A549 (cell line): ENCODE measurements at regions not wholly inside any gene's neighbourhood (a gene's known extent, or its start where the extent isn't known, plus 50 kb on each side); places are given as distances from the start of the nearest gene placed in this dataset.

Experiments used
- ATAC-seq, 2 experiments: fragments of 200-7000 bp in 1 of 2; fragments of >200 bp in 1 of 2; cut with Nextera tagmentation in 1 of 2; cut with Tn5 transposase in 1 of 2; 3 replicates each; pipeline versions ENCODE4 v1.8.0 to v1.9.1; 2018 to 2020; ENCODE audit warnings: mild to moderate bottlenecking in 1 of 2, moderate library complexity in 1 of 2
- CTCF ChIA-PET: fragments of 300-600 bp; sonication (Branson Sonifier 250); formaldehyde crosslinking; extraction: SDS; loops from one replicate; lab custom pipeline; 2021; ENCODE audit warnings: antibody characterized with exemption, inconsistent platforms; lab: Yijun Ruan, JAX
- POLR2A ChIA-PET: fragments of 350-600 bp; formaldehyde crosslinking; extraction: SDS; loops from one replicate; lab custom pipeline; 2021; ENCODE audit warnings: antibody characterized with exemption, inconsistent platforms; lab: Yijun Ruan, JAX
- DNase-seq, 2 experiments: peaks; one replicate each; pipeline versions ENCODE4 v3.0.0 to v3.0.0-alpha.2; 2011 to 2016; ENCODE audit warnings: low read depth in 1 of 2, low spot score in 1 of 2
- FAIRE-seq: peaks from 2 replicates; lab custom pipeline; 2011; peaks lifted over from hg19 to GRCh38; lab: Jason Lieb, UNC
- H3K27ac ChIP-seq, 2 experiments: fragments of >200 bp; sonication (Bioruptor Twin); formaldehyde crosslinking; 3 replicates each; pipeline ENCODE4 v1.5.1; 2016 to 2017
- H3K4me1 ChIP-seq: fragments of >200 bp; sonication (Bioruptor Twin); formaldehyde crosslinking; 3 replicates; pipeline ENCODE4 v1.6.1; 2016
- H3K4me2 ChIP-seq: fragments of >200 bp; sonication (Bioruptor Twin); formaldehyde crosslinking; 3 replicates; pipeline ENCODE4 v1.6.1; 2016
- H3K4me3 ChIP-seq: fragments of >200 bp; sonication (Bioruptor Twin); formaldehyde crosslinking; 3 replicates; pipeline ENCODE4 v1.5.1; 2016
- H3K9me3 ChIP-seq: fragments of >200 bp; sonication (Bioruptor Twin); formaldehyde crosslinking; 3 replicates; pipeline ENCODE4 v1.6.1; 2016
- CBX2 ChIP-seq: fragments of 200-600 bp; sonication (generic); IDR thresholded peaks from 2 replicates; pipeline ENCODE4 v1.6.1; 2016; ENCODE audit warnings: low read depth, mild to moderate bottlenecking, borderline replicate concordance
- CHD4 ChIP-seq: fragments of 200-600 bp; sonication (generic); IDR thresholded peaks from 2 replicates; pipeline ENCODE4 v1.6.1; 2016; ENCODE audit warnings: antibody characterized with exemption, mild to moderate bottlenecking, borderline replicate concordance
- EHMT2 ChIP-seq: fragments of 200-600 bp; sonication (generic); IDR thresholded peaks from 2 replicates; pipeline ENCODE4 v1.6.1; 2016; ENCODE audit warnings: antibody characterized with exemption, low read depth, mild to moderate bottlenecking, moderate library complexity
- ESRRA ChIP-seq: fragments of 150-350 bp; IDR thresholded peaks from 2 replicates; pipeline ENCODE4 v1.6.1; 2014; ENCODE audit warnings: mild to moderate bottlenecking, low read length, borderline replicate concordance
- GATA3 ChIP-seq: IDR thresholded peaks from 2 replicates; pipeline ENCODE4 v1.6.1; 2012; ENCODE audit warnings: borderline replicate concordance
- HOXA7 ChIP-seq: fragments of 250-450 bp; sonication (Bioruptor Pico); IDR thresholded peaks from 2 replicates; pipeline ENCODE4 v1.5.0; 2020; ENCODE audit warnings: mild to moderate bottlenecking, moderate library complexity
- JUN ChIP-seq, 2 experiments: fragments of >200 bp; sonication (Bioruptor Twin); formaldehyde crosslinking; IDR thresholded peaks; 2 replicates in 1 of 2; 3 replicates in 1 of 2; pipeline ENCODE4 v1.6.1; 2016 to 2017
- JUNB ChIP-seq: fragments of >200 bp; sonication (Bioruptor Twin); formaldehyde crosslinking; IDR thresholded peaks from 2 replicates; pipeline ENCODE4 v1.6.1; 2016
- KDM5A ChIP-seq: fragments of 200-600 bp; sonication (generic); IDR thresholded peaks from 2 replicates; pipeline ENCODE4 v1.6.1; 2016; ENCODE audit warnings: antibody characterized with exemption, mild to moderate bottlenecking
- MAX ChIP-seq: IDR thresholded peaks from 2 replicates; pipeline ENCODE4 v1.6.1; 2012
- NPAS2 ChIP-seq: fragments of 250-450 bp; sonication (Bioruptor Pico); IDR thresholded peaks from 2 replicates; pipeline ENCODE4 v1.8.0; 2022; ENCODE audit warnings: mild to moderate bottlenecking, moderate library complexity, borderline replicate concordance
- NR3C1 ChIP-seq: fragments of >200 bp; sonication (Bioruptor Twin); formaldehyde crosslinking; IDR thresholded peaks from 3 replicates; pipeline ENCODE4 v1.6.1; 2017
- RAD21 ChIP-seq, 2 experiments: fragments of >200 bp in 1 of 2; sonication (Bioruptor Twin) in 1 of 2; formaldehyde crosslinking in 1 of 2; IDR thresholded peaks in 1 of 2; conservative IDR thresholded peaks in 1 of 2; 2 replicates in 1 of 2; 3 replicates in 1 of 2; pipeline ENCODE4 v1.6.1; 2012 to 2018; ENCODE audit warnings: inconsistent platforms in 1 of 2
- RARB ChIP-seq: fragments of 250-450 bp; sonication (Bioruptor Pico); IDR thresholded peaks from 2 replicates; pipeline ENCODE4 v1.8.0; 2021; ENCODE audit warnings: mild to moderate bottlenecking, moderate library complexity
- RCOR1 ChIP-seq: fragments of 150-350 bp; IDR thresholded peaks from 2 replicates; pipeline ENCODE4 v1.6.1; 2014; ENCODE audit warnings: antibody characterized with exemption, low read length, low read depth
- RFX5 ChIP-seq: fragments of 450-650 bp; IDR thresholded peaks from 2 replicates; pipeline ENCODE4 v1.7.1; 2014; ENCODE audit warnings: antibody characterized with exemption, mild to moderate bottlenecking, moderate library complexity
- SMC3 ChIP-seq: fragments of >200 bp; sonication (Bioruptor Twin); formaldehyde crosslinking; IDR thresholded peaks from 3 replicates; pipeline ENCODE4 v1.6.1; 2018; ENCODE audit warnings: inconsistent platforms
- TFCP2L1 ChIP-seq: fragments of 250-450 bp; sonication (Bioruptor Pico); IDR thresholded peaks from 2 replicates; pipeline ENCODE4 v1.5.0; 2021; ENCODE audit warnings: mild to moderate bottlenecking
- USF2 ChIP-seq: fragments of 450-650 bp; IDR thresholded peaks from 2 replicates; pipeline ENCODE4 v1.6.1; 2014; ENCODE audit warnings: antibody characterized with exemption
- WGBS: methylation state at CpG from one replicate; pipeline ENCODE4 v1.1.6; 2017; ENCODE audit errors: missing lambda C conversion rate; 5-methylcytosine and 5-hydroxymethylcytosine counted together
- TF ChIP-seq, protein P1 (sequence below): fragments of 200-600 bp; sonication (generic); IDR thresholded peaks from 2 replicates; pipeline ENCODE4 v1.6.1; 2016; ENCODE audit warnings: antibody characterized with exemption, mild to moderate bottlenecking, moderate library complexity
- TF ChIP-seq, protein P2 (sequence below): fragments of >200 bp; sonication (Bioruptor Twin); formaldehyde crosslinking; IDR thresholded peaks from 3 replicates; pipeline ENCODE4 v1.5.1; 2016

DNA sequence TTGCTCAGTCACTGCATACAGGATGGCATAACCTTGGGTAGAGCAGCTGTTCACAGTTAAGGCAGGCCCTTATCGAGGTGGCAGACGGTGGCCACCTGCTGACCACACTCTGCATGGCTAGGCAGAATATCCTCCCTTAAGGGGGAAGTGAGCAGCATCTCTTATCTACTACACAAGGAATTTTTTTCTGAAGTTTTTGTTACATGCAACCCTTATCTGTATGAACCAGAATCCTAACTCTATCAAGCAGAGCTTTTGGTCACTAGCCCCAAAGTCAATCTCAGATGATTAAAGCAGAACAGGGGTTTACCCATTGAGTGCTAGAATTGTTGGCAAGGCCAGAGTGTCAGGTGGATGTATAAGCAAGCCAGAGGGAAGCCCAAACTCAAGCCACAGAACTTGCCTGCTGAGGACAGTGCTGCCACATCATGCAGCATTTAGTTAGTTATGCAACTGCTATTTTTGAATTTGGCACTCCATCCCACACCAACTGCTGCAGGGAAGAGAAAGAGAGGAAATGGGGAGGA lies 192.8 kb downstream of the TBX5 start:
- Histone ChIP-seq H3K9me3 (no peaks in the 10 kb centered on the region), H3K4me2 (no peak overlapping the region), H3K4me1 (no peaks in the 10 kb centered on the region), H3K4me3 (no peak overlapping the region), H3K27ac (no peak overlapping the region)
- ATAC-seq = peak; percentile 54 to 55; a peak in 2 of 6 replicates
- ChIA-PET POLR2A (no interaction called here), CTCF (interaction anchor here (1.5 kb wide), 2 partner anchors 11 to 14 kb away, joined by 3 read pairs; no protein-coding TSS in a partner anchor)
- FAIRE-seq = no peak
- TF ChIP-seq NPAS2 = no peak
- peak in 1 of 2 experiments; percentile 20; a peak in 1 of 5 replicates for TF ChIP-seq RAD21 (conservative IDR thresholded peaks at IDR 0.05 in 1 of 2, IDR thresholded peaks at IDR 0.05 in 1 of 2)
- no peak for TF ChIP-seq GATA3
- peak in 1 of 2 experiments; percentile 17 for DNase-seq
- 5% methylated on average over 2 of the region's 2 CpGs for WGBS

GRCh38 chr12:114209861-114210260 lies 196.1 kb downstream of the TBX5 start:
- ATAC-seq = no peak
- no peak for FAIRE-seq
- WGBS = 18% methylated on average over 3 of the region's 3 CpGs
- no peak overlapping the region for H3K27ac ChIP-seq
- no peaks in the 10 kb centered on the region for H3K4me1 ChIP-seq
- H3K4me3 ChIP-seq = no peak overlapping the region
- no peak overlapping the region for H3K4me2 ChIP-seq
- DNase-seq = no peak
- ChIA-PET POLR2A (no interaction called here), CTCF (interaction anchor here (1.1 kb wide), 1 partner anchor 10 kb away, joined by 3 read pairs; no protein-coding TSS in a partner anchor)
- H3K9me3 ChIP-seq = no peaks in the 10 kb centered on the region
- TF ChIP-seq RAD21 (conservative IDR thresholded peaks at IDR 0.05 in 1 of 2, IDR thresholded peaks at IDR 0.05 in 1 of 2) (no peak), KDM5A (no peak), TFCP2L1 (no peak), NR3C1 (no peak), RARB (CRISPR knock-in tag) (no peak), CBX2 (no peak), RCOR1 (no peak), USF2 (no peak), RFX5 (no peak)
- TF ChIP-seq, protein P1, sequence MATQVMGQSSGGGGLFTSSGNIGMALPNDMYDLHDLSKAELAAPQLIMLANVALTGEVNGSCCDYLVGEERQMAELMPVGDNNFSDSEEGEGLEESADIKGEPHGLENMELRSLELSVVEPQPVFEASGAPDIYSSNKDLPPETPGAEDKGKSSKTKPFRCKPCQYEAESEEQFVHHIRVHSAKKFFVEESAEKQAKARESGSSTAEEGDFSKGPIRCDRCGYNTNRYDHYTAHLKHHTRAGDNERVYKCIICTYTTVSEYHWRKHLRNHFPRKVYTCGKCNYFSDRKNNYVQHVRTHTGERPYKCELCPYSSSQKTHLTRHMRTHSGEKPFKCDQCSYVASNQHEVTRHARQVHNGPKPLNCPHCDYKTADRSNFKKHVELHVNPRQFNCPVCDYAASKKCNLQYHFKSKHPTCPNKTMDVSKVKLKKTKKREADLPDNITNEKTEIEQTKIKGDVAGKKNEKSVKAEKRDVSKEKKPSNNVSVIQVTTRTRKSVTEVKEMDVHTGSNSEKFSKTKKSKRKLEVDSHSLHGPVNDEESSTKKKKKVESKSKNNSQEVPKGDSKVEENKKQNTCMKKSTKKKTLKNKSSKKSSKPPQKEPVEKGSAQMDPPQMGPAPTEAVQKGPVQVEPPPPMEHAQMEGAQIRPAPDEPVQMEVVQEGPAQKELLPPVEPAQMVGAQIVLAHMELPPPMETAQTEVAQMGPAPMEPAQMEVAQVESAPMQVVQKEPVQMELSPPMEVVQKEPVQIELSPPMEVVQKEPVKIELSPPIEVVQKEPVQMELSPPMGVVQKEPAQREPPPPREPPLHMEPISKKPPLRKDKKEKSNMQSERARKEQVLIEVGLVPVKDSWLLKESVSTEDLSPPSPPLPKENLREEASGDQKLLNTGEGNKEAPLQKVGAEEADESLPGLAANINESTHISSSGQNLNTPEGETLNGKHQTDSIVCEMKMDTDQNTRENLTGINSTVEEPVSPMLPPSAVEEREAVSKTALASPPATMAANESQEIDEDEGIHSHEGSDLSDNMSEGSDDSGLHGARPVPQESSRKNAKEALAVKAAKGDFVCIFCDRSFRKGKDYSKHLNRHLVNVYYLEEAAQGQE = no peak
- TF ChIP-seq, protein P2, sequence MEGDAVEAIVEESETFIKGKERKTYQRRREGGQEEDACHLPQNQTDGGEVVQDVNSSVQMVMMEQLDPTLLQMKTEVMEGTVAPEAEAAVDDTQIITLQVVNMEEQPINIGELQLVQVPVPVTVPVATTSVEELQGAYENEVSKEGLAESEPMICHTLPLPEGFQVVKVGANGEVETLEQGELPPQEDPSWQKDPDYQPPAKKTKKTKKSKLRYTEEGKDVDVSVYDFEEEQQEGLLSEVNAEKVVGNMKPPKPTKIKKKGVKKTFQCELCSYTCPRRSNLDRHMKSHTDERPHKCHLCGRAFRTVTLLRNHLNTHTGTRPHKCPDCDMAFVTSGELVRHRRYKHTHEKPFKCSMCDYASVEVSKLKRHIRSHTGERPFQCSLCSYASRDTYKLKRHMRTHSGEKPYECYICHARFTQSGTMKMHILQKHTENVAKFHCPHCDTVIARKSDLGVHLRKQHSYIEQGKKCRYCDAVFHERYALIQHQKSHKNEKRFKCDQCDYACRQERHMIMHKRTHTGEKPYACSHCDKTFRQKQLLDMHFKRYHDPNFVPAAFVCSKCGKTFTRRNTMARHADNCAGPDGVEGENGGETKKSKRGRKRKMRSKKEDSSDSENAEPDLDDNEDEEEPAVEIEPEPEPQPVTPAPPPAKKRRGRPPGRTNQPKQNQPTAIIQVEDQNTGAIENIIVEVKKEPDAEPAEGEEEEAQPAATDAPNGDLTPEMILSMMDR = no peak

DNA sequence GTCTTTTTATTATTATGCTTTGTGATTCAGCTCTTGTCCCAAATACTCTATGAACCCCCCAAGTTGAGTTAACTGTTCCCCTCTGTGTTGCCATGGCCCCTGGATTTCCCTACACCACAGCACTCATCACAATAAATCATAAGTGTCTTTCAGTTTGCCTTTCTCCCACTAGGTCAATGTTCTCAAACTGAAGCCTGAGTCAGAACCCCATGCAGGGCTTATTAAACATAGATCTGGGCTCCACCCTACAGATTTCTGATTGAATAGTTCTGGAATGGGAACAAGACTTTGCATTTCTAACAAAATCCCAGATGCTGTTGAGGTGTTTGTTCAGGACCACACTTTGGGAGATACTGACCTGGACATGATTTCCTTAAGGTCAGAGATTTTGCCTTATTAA lies 199.4 kb downstream of the TBX5 start:
- Histone ChIP-seq H3K9me3 (no peaks in the 10 kb centered on the region), H3K4me2 (no peak overlapping the region), H3K27ac (no peak overlapping the region), H3K4me1 (no peaks in the 10 kb centered on the region), H3K4me3 (no peak overlapping the region)
- ATAC-seq = no peak
- ChIA-PET CTCF (interaction anchor here (1.2 kb wide), 1 partner anchor 302 kb away, joined by 3 read pairs; no protein-coding TSS in a partner anchor), POLR2A (no interaction called here)
- no peak for DNase-seq
- TF ChIP-seq EHMT2 (no peak), MAX (no peak), RARB (CRISPR knock-in tag) (no peak), ESRRA (no peak), CHD4 (no peak), SMC3 (no peak), JUNB (no peak), JUN (IDR thresholded peaks at IDR 0.05) (no peak), HOXA7 (CRISPR knock-in tag) (no peak)
- no peak for FAIRE-seq
